ENCODE measurements at regions not wholly inside any gene's neighbourhood (a gene's known extent, or its start where the extent isn't known, plus 50 kb on each side); places are given as distances from the start of the nearest gene placed in this dataset.

- no peak for TF ChIP-seq CTCF (IDR thresholded peaks at IDR 0.05)
- no peak for TF ChIP-seq POLR2A (IDR thresholded peaks at IDR 0.05)
- TF ChIP-seq EP300 (IDR thresholded peaks at IDR 0.05) = no peak
Measured at GRCh38 chr1:232551386-232551785, 78.5 kb downstream of the SIPA1L2 start.
